Pancreas (tissue), 10 donors: ENCODE measurements at regions not wholly inside any gene's neighbourhood (a gene's known extent, or its start where the extent isn't known, plus 50 kb on each side); places are given as distances from the start of the nearest gene placed in this dataset.
A peak's percentile ranks its signal among the peaks of the same experiment; 100 is the strongest.

ENCODE experiments used
- ATAC-seq, 4 donors: fragments of 200-7000 bp; cut with Tn5 transposase; one replicate each; pipeline versions ENCODE4 v1.8.0 to v1.9.1; 2020; ENCODE audit warnings: mild to moderate bottlenecking in 4 of 4, moderate library complexity in 4 of 4
- DNase-seq, 6 donors: peaks; one replicate each; pipeline ENCODE4 v3.0.0-alpha.2; 2020
- FAIRE-seq: peaks from 2 replicates; lab custom pipeline; 2012; peaks lifted over from hg19 to GRCh38; lab: Jason Lieb, UNC
- H3K27ac ChIP-seq, 4 donors: fragments of 200-600 bp; sonication (generic); 1 replicate in 3 of 4; 2 replicates in 1 of 4; pipeline versions ENCODE4 v1.5.0 to v1.8.0; 2020
- H3K27me3 ChIP-seq, 4 donors: fragments of 200-600 bp; one replicate each; pipeline ENCODE4 v1.8.0; 2021
- H3K36me3 ChIP-seq, 3 donors: fragments of 200-600 bp; sonication (generic) in 1 of 3; one replicate each; pipeline versions ENCODE4 v1.5.0 to v1.8.0; 2020 to 2021
- H3K4me1 ChIP-seq, 3 donors: fragments of 200-600 bp; one replicate each; pipeline ENCODE4 v1.8.0; 2021
- H3K4me3 ChIP-seq, 4 donors: fragments of 200-600 bp; sonication (generic) in 2 of 4; one replicate each; pipeline versions ENCODE4 v1.5.0 to v1.8.0; 2020 to 2021
- H3K9me3 ChIP-seq, 4 donors: fragments of 200-600 bp; one replicate each; pipeline ENCODE4 v1.8.0; 2021
- WGBS, 2 donors: extraction: QIAGEN DNeasy Blood & Tissue Kit; methylation state at CpG; one replicate each; pipeline ENCODE4 v1.1.7; 2013; 5-methylcytosine and 5-hydroxymethylcytosine counted together
- intact Hi-C, 3 donors: fragments of 100-400 bp; cut with DNase I; formaldehyde crosslinking; loops; one replicate each; pipeline versions ENCODE4 v1.11.1 to v1.14.2; 2022
- TF ChIP-seq, protein P1 (sequence below), 4 donors: fragments of 200-600 bp; sonication (generic) in 3 of 4; IDR thresholded peaks; one replicate each; pipeline versions ENCODE4 v1.5.0 to v1.8.0; 2021; ENCODE audit warnings: antibody characterized with exemption in 4 of 4
- donor health status: healthy with polysubstance abuse.
- donor health status: DM: no; HTN: no; CAD: no; lungs with moderate emphysema.
- donor health status: DM: no; HTN: no; CAD: no.
- donor health status: control.
- donor health status: control.
- donor health status: Bipolar disorder and iron deficiency.
- donor health status: DM: yes; HTN: yes; CAD: no.
- donor health status: DM: no; HTN: no; CAD: no.
- donor health status: DM: no; HTN: no; CAD: no.
- donor health status: DM: yes; HTN: yes; CAD: no.

DNA sequence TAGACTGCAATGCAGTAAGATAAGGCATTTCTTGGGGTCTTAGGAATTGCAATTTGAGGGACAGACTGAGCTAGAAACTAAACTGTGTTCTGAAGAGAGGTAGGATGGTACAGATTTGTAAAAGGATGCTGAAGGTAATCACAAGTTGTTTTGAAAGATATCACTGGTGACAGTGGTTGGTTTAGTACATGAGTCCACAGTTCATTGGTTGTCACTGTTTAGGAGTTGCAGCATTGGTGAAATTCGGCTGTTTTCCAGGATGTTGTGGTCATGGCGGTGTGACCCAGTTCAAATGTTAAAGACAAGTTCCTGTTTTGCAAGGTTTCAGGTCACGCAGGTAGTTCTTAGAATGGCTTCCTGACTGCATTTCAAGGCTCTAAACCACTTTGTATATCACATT lies 292.8 kb upstream of the B3GALT2 start:
- WGBS, 2 donors = 70 to 71% methylated on average over 3 of the region's 3 CpGs
- Histone ChIP-seq H3K4me3 (no peak overlapping the region), H3K27ac (no peak overlapping the region), H3K36me3 (no peaks in the 10 kb centered on the region), H3K4me1 (no peaks in the 10 kb centered on the region), H3K27me3 (no peaks in the 10 kb centered on the region), H3K9me3 (no peaks in the 10 kb centered on the region)
- TF ChIP-seq, protein P1, sequence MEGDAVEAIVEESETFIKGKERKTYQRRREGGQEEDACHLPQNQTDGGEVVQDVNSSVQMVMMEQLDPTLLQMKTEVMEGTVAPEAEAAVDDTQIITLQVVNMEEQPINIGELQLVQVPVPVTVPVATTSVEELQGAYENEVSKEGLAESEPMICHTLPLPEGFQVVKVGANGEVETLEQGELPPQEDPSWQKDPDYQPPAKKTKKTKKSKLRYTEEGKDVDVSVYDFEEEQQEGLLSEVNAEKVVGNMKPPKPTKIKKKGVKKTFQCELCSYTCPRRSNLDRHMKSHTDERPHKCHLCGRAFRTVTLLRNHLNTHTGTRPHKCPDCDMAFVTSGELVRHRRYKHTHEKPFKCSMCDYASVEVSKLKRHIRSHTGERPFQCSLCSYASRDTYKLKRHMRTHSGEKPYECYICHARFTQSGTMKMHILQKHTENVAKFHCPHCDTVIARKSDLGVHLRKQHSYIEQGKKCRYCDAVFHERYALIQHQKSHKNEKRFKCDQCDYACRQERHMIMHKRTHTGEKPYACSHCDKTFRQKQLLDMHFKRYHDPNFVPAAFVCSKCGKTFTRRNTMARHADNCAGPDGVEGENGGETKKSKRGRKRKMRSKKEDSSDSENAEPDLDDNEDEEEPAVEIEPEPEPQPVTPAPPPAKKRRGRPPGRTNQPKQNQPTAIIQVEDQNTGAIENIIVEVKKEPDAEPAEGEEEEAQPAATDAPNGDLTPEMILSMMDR (IDR thresholded peaks at IDR 0.05) = no peak
- FAIRE-seq (no peak), DNase-seq (peak in 1 of 6 donors; percentile 17), ATAC-seq (peak in 1 of 4 donors; percentile 34)
- intact Hi-C loops = no loop called here

GRCh38 chr1:193476748-193477147 lies 290.3 kb upstream of the B3GALT2 start:
- TF ChIP-seq, protein P1 (IDR thresholded peaks at IDR 0.05) = no peak
- H3K36me3 ChIP-seq = no peaks in the 10 kb centered on the region
- 71 to 86% methylated on average over 6 of the region's 6 CpGs for WGBS, 2 donors
- H3K4me3 ChIP-seq = no peak overlapping the region
- intact Hi-C loops = no loop called here
- no peak overlapping the region for H3K27ac ChIP-seq
- no peak for ATAC-seq
- no peaks in the 10 kb centered on the region for H3K4me1 ChIP-seq
- H3K27me3 ChIP-seq = no peaks in the 10 kb centered on the region
- FAIRE-seq = no peak
- DNase-seq = no peak
- no peaks in the 10 kb centered on the region for H3K9me3 ChIP-seq

DNA sequence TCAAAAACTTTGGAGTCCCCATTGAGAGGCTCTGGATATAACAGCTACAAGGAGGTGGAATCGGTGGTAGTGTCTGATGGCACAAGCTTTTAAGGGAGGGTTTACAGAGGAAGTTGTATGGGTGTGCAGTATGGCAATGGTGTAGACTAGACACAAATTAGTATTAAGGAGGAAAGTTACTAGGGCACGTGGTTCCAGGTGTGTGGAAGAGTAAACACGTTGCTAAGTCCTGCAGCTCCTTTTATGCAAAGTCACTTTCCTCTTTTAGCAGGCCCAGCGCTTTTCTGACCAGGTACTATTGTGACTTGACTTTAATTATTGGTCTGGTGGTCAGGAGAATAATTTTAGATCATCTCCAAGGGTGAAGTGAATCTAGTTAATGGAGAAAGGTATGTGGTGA lies 287.5 kb upstream of the B3GALT2 start:
- TF ChIP-seq, protein P1 (IDR thresholded peaks at IDR 0.05) = no peak
- DNase-seq (no peak), FAIRE-seq (no peak), ATAC-seq (no peak)
- no peak overlapping the region for H3K27ac ChIP-seq
- intact Hi-C loops = no loop called here
- no peak overlapping the region for H3K4me3 ChIP-seq
- H3K36me3 ChIP-seq = no peaks in the 10 kb centered on the region
- no peaks in the 10 kb centered on the region for H3K9me3 ChIP-seq
- H3K4me1 ChIP-seq = no peaks in the 10 kb centered on the region
- H3K27me3 ChIP-seq = no peaks in the 10 kb centered on the region
- WGBS, 2 donors = 78 to 88% methylated on average over 4 of the region's 4 CpGs

DNA sequence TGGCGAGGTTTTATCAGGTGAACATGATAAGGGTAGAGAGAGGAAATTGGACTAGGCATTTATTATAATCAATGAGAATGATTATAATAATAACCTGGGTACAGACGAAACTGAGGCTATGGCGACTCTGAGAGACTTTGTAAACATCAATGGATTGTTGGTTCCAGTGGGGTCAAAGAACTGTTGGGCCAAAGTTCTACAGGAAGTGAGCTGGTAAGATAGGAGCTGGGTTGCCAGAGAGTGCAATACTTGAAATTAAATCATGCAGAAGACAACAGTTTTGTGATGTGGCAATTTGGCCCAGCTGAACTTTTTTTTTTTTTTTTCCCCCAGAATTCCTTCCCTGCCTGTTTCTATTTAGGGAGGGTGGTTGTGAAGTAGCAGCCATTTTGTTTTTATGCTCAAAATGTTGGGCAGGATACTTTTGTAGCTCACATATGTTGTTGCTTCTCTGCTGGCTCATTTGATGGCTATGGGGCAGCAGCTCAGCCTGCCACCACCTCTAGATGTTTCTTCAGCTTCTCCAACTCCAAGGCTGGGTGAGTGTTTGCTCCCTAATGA lies 286.5 kb upstream of the B3GALT2 start:
- no peaks in the 10 kb centered on the region for H3K36me3 ChIP-seq
- ATAC-seq (no peak), FAIRE-seq (no peak), DNase-seq (no peak)
- H3K9me3 ChIP-seq = no peaks in the 10 kb centered on the region
- WGBS, 2 donors = 77 to 83% methylated on average over 3 of the region's 3 CpGs
- no peaks in the 10 kb centered on the region for H3K27me3 ChIP-seq
- no peaks in the 10 kb centered on the region for H3K4me1 ChIP-seq
- H3K27ac ChIP-seq = no peak overlapping the region
- intact Hi-C loops = no loop called here
- H3K4me3 ChIP-seq = no peak overlapping the region
- TF ChIP-seq, protein P1 (IDR thresholded peaks at IDR 0.05) = no peak

DNA sequence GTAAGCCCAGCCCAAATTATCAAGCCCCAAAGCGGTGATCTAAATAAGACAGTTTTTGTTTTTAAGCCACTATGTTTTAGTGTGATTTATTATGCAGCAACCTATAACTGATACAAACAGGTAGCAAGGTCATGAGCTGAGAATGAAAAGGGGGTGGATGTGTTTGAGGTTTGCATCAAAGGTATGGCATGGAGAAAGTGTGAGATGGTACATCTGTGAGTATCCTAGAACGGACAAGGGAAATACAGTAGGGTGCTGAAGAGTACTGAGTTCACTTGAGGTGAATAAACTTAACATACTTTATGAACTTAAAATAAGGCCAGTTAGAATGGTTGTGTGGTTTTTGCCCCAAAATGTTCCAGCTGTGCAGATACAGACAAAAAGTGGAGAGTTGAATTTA lies 286.0 kb upstream of the B3GALT2 start:
- Histone ChIP-seq H3K4me3 (no peak overlapping the region), H3K4me1 (no peaks in the 10 kb centered on the region), H3K27ac (no peak overlapping the region), H3K36me3 (no peaks in the 10 kb centered on the region), H3K27me3 (no peaks in the 10 kb centered on the region), H3K9me3 (no peaks in the 10 kb centered on the region)
- intact Hi-C loops = no loop called here
- WGBS, 2 donors = 95 to 97% methylated on average over 2 of the region's 2 CpGs
- TF ChIP-seq, protein P1 (IDR thresholded peaks at IDR 0.05) = no peak
- FAIRE-seq (no peak), ATAC-seq (no peak), DNase-seq (no peak)
